HEK293T (cell line): ENCODE measurements at regions not wholly inside any gene's neighbourhood (a gene's known extent, or its start where the extent isn't known, plus 50 kb on each side); places are given as distances from the start of the nearest gene placed in this dataset.
"Not testable (repeated sequence)": the region's sequence is repeated elsewhere in the genome, so short reads cannot be mapped to it uniquely, and the experiment has no call there.

Source experiments
- ARNT ChIP-seq: fragments of 450-650 bp; IDR thresholded peaks from 2 replicates; pipeline ENCODE4 v1.6.1; 2017; ENCODE audit warnings: mild to moderate bottlenecking
- CTBP1 ChIP-seq: fragments of 450-650 bp; IDR thresholded peaks from 2 replicates; pipeline ENCODE4 v1.6.1; 2016; ENCODE audit warnings: borderline replicate concordance
- HDGF ChIP-seq: fragments of 450-650 bp; IDR thresholded peaks from 2 replicates; pipeline ENCODE4 v1.6.1; 2017; ENCODE audit warnings: antibody characterized with exemption, borderline replicate concordance
- TF ChIP-seq, protein P1 (sequence below): fragments of 450-650 bp; IDR thresholded peaks from 2 replicates; pipeline ENCODE4 v1.6.1; 2016

DNA sequence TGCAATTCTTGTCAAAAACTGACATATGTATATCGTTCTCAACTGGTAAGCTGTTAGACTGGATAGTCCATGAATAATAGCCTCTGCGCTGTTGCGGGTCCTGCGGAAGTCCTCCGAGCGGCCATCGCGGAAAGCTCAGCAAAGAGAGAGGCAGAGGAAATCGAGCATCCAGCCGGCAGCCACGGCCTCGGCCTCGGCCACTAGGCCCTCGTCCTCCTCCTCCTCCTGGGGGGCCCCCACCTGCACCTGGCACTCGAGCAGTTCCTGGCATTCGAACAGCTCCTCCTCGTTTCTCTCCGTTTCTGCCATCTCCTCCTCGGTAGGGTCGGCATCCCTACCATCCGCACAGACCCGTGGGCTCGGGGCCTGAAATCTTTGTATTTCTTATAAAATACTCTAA lies 111.2 kb upstream of the CYLC1 start:
- TF ChIP-seq HDGF, ARNT, CTBP1: not testable (repeated sequence)
- TF ChIP-seq, protein P1, sequence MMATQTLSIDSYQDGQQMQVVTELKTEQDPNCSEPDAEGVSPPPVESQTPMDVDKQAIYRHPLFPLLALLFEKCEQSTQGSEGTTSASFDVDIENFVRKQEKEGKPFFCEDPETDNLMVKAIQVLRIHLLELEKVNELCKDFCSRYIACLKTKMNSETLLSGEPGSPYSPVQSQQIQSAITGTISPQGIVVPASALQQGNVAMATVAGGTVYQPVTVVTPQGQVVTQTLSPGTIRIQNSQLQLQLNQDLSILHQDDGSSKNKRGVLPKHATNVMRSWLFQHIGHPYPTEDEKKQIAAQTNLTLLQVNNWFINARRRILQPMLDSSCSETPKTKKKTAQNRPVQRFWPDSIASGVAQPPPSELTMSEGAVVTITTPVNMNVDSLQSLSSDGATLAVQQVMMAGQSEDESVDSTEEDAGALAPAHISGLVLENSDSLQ = not testable (repeated sequence)
